Body of pancreas (tissue), 4 donors: ENCODE measurements at regions not wholly inside any gene's neighbourhood (a gene's known extent, or its start where the extent isn't known, plus 50 kb on each side); places are given as distances from the start of the nearest gene placed in this dataset.

Source experiments
- POLR2A ChIP-seq, 3 donors: fragments of 450-650 bp; IDR thresholded peaks; one replicate each; pipeline ENCODE4 v1.6.1; 2016; ENCODE audit warnings: antibody characterized with exemption in 3 of 3, mild to moderate bottlenecking in 2 of 3
- TF ChIP-seq, protein P1 (sequence below), 7 experiments: fragments of 450-650 bp in 4 of 7; fragments of 200-600 bp in 3 of 7; sonication (generic) in 3 of 7; IDR thresholded peaks; one replicate each; pipeline ENCODE4 v1.5.1; 2016 to 2019; ENCODE audit warnings: antibody characterized with exemption in 7 of 7

GRCh38 chr3:86382556-86382955, 608.4 kb downstream of the VGLL3 start:
- TF ChIP-seq, protein P1, sequence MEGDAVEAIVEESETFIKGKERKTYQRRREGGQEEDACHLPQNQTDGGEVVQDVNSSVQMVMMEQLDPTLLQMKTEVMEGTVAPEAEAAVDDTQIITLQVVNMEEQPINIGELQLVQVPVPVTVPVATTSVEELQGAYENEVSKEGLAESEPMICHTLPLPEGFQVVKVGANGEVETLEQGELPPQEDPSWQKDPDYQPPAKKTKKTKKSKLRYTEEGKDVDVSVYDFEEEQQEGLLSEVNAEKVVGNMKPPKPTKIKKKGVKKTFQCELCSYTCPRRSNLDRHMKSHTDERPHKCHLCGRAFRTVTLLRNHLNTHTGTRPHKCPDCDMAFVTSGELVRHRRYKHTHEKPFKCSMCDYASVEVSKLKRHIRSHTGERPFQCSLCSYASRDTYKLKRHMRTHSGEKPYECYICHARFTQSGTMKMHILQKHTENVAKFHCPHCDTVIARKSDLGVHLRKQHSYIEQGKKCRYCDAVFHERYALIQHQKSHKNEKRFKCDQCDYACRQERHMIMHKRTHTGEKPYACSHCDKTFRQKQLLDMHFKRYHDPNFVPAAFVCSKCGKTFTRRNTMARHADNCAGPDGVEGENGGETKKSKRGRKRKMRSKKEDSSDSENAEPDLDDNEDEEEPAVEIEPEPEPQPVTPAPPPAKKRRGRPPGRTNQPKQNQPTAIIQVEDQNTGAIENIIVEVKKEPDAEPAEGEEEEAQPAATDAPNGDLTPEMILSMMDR (IDR thresholded peaks at IDR 0.05), result no peak
- no peak for TF ChIP-seq POLR2A (IDR thresholded peaks at IDR 0.05)
